ENCODE measurements at regions not wholly inside any gene's neighbourhood (a gene's known extent, or its start where the extent isn't known, plus 50 kb on each side); places are given as distances from the start of the nearest gene placed in this dataset.

DNA sequence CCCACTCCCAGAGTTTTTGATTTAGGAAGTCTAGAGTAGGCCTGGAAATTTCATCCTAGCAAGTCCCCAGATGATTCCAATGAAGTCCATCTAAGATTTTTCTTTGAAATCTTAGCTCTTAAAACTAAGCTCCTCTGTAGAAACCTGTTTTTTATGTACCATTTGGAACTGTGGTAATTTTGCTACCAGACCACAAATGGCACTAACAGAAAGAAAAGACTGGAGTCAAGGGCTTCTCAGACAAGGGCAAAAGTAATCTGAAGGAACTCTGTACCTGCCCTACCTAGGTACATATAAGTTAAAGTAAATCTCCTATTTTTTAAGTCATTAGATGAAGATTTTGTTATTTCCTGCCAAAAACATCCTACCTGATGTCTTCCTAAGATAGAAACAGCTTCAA, 155.0 kb upstream of the HTR1E start:
- TF ChIP-seq, protein P1, sequence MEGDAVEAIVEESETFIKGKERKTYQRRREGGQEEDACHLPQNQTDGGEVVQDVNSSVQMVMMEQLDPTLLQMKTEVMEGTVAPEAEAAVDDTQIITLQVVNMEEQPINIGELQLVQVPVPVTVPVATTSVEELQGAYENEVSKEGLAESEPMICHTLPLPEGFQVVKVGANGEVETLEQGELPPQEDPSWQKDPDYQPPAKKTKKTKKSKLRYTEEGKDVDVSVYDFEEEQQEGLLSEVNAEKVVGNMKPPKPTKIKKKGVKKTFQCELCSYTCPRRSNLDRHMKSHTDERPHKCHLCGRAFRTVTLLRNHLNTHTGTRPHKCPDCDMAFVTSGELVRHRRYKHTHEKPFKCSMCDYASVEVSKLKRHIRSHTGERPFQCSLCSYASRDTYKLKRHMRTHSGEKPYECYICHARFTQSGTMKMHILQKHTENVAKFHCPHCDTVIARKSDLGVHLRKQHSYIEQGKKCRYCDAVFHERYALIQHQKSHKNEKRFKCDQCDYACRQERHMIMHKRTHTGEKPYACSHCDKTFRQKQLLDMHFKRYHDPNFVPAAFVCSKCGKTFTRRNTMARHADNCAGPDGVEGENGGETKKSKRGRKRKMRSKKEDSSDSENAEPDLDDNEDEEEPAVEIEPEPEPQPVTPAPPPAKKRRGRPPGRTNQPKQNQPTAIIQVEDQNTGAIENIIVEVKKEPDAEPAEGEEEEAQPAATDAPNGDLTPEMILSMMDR (IDR thresholded peaks at IDR 0.05) = no peak
- no peak for TF ChIP-seq ZFX (IDR thresholded peaks at IDR 0.05; ENCODE audit: borderline replicate concordance)

Data from 22Rv1 (cell line).